NCI-H526 treated with DMSO at 0.1 percent for 48 hours (cell line): ENCODE measurements at regions not wholly inside any gene's neighbourhood (a gene's known extent, or its start where the extent isn't known, plus 50 kb on each side); places are given as distances from the start of the nearest gene placed in this dataset.

Experiments used
- DNase-seq: peaks from one replicate; lab custom pipeline; 2025; lab: John Stamatoyannopoulos, UW

- no peak for DNase-seq
Measured at GRCh38 chr11:23041001-23041503, 180.8 kb upstream of the CCDC179 start.

DNA sequence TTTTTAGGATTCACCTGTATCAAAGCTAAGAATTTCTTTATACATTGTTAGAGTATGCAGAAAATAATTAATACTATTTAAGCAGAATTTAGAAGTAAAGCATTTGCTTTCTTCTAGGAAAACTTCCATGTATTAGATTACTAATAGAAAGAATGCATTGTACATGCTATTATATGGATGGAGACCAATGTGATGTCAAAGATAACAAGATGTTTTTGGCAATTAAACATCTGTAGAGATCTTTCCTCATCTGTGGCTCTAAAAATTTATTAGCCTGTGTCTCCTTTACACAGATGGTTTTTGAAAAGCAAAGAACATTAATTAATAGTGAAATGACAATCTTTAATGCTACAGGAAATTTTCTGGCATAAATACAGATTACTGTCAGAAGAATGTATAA is 198.4 kb upstream of the CCDC179 start:
- DNase-seq: no peak

DNA sequence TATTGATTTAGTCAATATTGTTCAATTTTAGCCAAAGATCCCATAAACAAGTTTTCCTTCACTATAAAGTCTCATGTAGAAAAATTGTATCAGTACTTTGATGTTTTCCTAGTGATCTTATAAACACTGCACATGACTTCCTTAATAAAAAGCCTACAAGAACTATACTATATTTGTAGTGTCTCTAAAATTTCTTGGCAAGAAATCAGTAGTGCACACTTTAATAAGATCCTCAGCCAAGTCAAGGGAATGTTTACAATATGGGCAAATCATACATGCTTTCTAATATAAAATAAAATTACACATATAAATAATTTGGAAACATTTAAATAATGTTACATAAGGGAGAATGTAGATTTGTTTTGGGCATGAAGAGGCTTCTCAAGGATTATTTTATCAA is 203.0 kb upstream of the CCDC179 start:
- no peak for DNase-seq

DNA sequence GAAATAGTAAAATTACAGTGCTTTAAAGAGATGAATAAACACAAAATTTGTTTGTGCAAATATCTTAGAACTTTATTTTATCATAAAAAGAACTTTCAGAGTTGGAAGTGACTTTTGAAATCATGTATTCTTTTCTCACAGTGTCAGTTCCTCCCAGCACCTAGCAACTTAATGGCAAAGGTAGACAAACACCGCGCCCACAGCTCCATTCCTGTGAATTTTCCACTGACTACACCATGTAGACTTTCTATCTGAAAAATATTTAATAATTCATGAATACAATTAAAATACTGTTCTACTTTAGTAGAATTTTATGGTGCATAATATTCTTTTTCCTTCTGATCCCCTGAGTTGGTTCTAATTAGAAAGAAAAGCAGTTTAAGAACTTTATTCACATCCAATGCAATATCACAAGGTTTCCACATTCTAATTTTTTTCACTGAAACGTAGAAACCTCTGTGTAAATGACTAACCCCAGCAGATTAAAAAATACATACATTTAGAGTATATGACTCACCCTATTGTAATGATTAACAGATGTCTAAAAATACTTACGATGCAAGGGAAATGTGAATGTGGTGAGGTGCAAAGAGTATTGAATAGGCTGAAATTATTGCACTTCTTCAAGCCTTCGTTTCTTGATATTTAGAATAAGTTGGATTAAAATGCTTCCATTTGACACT is 218.2 kb upstream of the CCDC179 start:
- DNase-seq: no peak

- no peak for DNase-seq
Measured at GRCh38 chr11:23079382-23079813, 219.1 kb upstream of the CCDC179 start.

GRCh38 chr11:23087407-23087806 is 227.1 kb upstream of the CCDC179 start:
- no peak for DNase-seq

- DNase-seq: no peak
Measured at GRCh38 chr11:23090659-23091058, 230.4 kb upstream of the CCDC179 start.

- DNase-seq: no peak
Measured at GRCh38 chr11:23095650-23096189, 235.4 kb upstream of the CCDC179 start.

GRCh38 chr11:23097891-23098290 is 237.6 kb upstream of the CCDC179 start:
- DNase-seq: no peak

DNA sequence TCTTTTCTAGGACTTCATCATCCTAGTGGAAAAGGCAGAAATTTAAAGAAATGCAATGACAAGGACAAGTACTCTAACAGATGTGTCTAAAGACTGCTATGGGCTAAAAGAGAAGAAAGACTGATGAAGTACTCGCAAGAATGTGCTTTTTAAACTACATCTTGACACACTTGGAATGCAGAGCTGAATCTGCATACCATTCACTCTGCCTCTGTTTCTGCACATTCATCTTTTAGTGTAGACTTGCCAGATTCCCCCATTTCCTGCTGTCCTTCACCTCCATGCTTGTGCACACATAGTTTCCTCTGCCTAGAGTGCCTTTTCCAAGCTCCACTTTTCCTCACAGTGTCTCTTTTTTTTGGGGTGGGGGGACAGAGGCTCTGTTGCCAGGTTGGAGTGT is 239.0 kb upstream of the CCDC179 start:
- no peak for DNase-seq

GRCh38 chr11:23100726-23101125 is 240.5 kb upstream of the CCDC179 start:
- DNase-seq: no peak

DNA sequence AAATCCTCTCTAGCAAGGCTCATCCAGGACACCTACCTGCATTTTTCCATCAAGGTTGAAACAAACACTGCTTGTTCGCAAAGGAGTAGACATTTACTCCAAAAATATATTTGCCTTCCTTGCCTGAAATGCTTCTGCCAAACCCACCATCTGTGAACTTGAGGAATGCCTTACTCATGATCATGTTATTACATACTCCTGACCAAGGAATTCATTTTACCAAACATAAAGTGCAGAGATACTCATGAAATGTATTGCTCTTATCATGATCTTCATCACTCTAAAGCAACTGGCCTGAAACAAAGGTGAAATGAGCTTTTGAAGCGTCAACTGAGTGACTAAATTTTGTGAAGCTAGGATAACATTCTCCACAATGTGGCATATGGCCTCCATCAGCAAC is 243.1 kb upstream of the CCDC179 start:
- DNase-seq: no peak

DNA sequence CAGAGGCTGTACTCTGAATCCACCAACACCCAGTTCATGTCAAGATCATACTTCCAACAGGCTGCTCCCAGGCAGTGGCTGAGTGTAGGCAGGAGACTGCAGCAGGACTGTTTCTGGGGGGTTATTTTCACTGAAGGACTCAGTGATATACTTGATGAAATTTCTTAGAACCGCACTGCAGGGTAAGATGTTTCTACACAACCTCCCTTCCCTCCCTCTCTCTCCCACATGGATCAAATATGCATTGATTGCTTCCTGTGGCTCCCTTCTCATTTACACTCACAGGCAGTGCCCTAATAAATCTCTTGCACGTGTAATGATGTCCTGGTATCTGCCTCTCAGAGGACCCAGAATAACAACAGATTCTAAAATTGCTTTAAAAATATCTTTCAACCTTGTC is 251.3 kb upstream of the CCDC179 start:
- DNase-seq: no peak

GRCh38 chr11:23112390-23112789 is 252.1 kb upstream of the CCDC179 start:
- no peak for DNase-seq

GRCh38 chr11:23112987-23113886 is 253.0 kb upstream of the CCDC179 start:
- peak; percentile 51 for DNase-seq

DNA sequence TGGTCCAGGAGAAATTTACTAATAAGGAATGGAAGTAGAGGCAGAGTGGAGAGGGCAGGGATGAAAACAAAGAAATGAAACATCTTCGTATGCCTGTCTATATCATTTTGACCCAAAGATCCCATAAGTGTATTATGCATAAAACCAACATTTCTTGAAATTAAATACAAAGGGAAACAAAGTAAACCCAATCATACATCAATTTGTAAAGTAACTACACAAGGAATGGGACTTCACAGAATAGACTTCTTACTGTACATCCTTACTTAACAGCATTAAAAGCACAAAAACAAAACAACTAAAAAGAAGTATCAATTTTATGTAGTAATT is 253.6 kb upstream of the CCDC179 start:
- no peak for DNase-seq

DNA sequence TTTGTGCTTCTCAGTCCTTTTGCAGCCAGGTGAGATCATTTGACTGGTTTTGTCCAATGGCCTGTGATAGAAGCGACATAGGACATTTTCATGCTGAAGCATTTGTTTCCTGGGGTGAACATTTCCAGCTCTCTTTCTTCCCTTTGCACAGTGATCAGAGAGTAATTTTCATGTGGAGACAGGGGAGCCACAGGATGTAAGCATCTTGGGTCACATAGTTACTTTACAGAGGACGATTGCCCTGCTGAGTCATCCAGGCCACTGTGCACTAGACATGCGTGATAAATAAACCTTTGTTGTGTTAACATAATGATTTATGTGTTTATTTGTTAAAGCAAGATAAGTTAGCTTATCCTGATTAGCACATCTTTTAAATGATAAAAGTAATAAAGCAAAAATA is 263.5 kb upstream of the CCDC179 start:
- DNase-seq: no peak

GRCh38 chr11:23124249-23124648 is 264.0 kb upstream of the CCDC179 start:
- no peak for DNase-seq

DNA sequence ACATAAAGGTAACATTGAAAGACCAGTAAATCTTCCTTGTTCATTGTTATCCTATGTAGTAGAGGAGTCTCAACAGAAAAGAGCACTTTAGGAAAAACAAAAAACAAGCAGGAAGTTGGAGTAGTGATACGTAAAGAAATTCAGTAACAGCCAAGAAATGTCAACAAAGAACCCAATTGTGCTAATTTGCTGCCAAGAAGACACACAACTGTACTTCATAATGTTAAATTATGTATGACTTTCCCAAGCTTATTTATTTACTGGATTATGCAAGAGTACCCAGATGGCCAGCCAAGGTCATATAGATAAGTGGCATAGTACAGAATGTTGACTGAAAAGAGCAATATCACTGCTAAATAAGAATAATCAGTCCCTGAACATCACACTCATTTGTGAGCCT is 264.7 kb upstream of the CCDC179 start:
- DNase-seq: no peak

DNA sequence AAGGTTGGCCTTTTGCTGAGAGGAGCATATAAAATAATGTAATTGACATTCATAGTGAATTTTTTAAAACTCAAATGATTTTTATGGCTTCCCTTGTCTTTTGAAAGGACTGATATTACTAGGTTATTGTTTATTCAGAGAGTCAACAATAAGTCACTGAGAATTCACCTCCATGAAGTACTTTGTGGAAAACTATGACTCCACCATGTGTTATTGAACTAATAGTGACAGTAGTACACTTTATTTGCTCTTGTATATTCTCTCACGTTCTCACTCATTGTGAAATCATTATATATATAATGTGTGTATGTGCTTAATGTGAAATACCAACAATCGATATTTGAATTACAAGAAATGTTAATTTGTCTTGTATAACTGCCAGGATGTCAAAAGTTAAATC is 267.4 kb upstream of the CCDC179 start:
- no peak for DNase-seq

DNA sequence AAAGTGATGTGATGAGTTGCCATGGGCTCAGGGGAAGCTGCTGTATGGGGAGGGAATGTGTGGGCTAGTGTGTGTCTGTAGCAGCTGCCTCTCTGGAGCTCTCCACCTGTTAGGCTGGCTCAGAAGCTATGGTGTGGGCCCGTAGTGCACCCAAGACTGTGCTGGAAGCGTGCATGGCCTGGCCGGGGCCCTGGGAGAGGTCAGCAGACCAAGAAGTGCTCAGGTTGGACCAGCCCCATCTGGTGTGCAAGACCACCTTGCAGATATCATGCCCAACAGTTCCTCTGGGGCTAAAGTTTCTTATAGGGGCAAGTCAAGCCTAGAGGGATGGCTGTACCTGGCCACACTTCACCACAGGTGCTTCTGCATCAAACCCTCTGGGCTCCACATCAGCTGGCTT is 274.4 kb upstream of the CCDC179 start:
- DNase-seq: no peak

GRCh38 chr11:23138761-23139160 is 278.5 kb upstream of the CCDC179 start:
- no peak for DNase-seq

- DNase-seq: no peak
Measured at GRCh38 chr11:23143022-23143421, 282.7 kb upstream of the CCDC179 start.
